Tibial artery (tissue), 4 donors: ENCODE measurements at regions not wholly inside any gene's neighbourhood (a gene's known extent, or its start where the extent isn't known, plus 50 kb on each side); places are given as distances from the start of the nearest gene placed in this dataset.

Experiments
- DNase-seq, 2 donors: peaks; one replicate each; pipeline ENCODE4 v3.0.0-alpha.2; 2019
- H3K27ac ChIP-seq, 2 donors: fragments of 200-600 bp; sonication (generic) in 1 of 2; 1 replicate in 1 of 2; 2 replicates in 1 of 2; pipeline ENCODE4 v1.5.1; 2018 to 2019; ENCODE audit warnings: mild to moderate bottlenecking in 1 of 2
- H3K27me3 ChIP-seq, 2 donors: fragments of 200-600 bp; sonication (generic) in 1 of 2; one replicate each; pipeline versions ENCODE4 v1.5.1 to v1.6.0; 2016 to 2019
- H3K36me3 ChIP-seq, 3 donors: fragments of 200-600 bp; sonication (generic) in 2 of 3; one replicate each; pipeline ENCODE4 v1.5.1; 2016 to 2019; ENCODE audit warnings: mild to moderate bottlenecking in 2 of 3
- H3K4me1 ChIP-seq, 4 donors: fragments of 200-600 bp; sonication (generic) in 2 of 4; 1 replicate in 3 of 4; 2 replicates in 1 of 4; pipeline ENCODE4 v1.5.1; 2016 to 2019
- H3K4me3 ChIP-seq, 2 donors: fragments of 200-600 bp; sonication (generic) in 1 of 2; 1 replicate in 1 of 2; 2 replicates in 1 of 2; pipeline ENCODE4 v1.5.1; 2018 to 2019; ENCODE audit warnings: mild to moderate bottlenecking in 2 of 2
- H3K9me3 ChIP-seq, 3 donors: fragments of 200-600 bp; sonication (generic) in 1 of 3; one replicate each; pipeline ENCODE4 v1.5.1; 2016 to 2019
- CTCF ChIP-seq, 2 experiments: fragments of 200-600 bp in 1 of 2; fragments of 450-650 bp in 1 of 2; IDR thresholded peaks; one replicate each; pipeline ENCODE4 v1.5.1; 2017 to 2019; ENCODE audit warnings: antibody characterized with exemption in 2 of 2, mild to moderate bottlenecking in 1 of 2, moderate library complexity in 1 of 2
- intact Hi-C: fragments of 100-400 bp; cut with DNase I; formaldehyde crosslinking; loops from one replicate; pipeline ENCODE4 v1.15.0; 2023; ENCODE audit warnings: low total_unique reads

- H3K4me3 ChIP-seq: no peak overlapping the region
- no peak for DNase-seq
- H3K9me3 ChIP-seq: no peaks in the 10 kb centered on the region
- no peak for TF ChIP-seq CTCF (IDR thresholded peaks at IDR 0.05)
- intact Hi-C loops: no loop called here
- no peaks in the 10 kb centered on the region for H3K36me3 ChIP-seq
- H3K27ac ChIP-seq: no peak overlapping the region
- H3K4me1 ChIP-seq: peaks cover 0 to 4% (median 0%) of the 10 kb centered on the region in 4 donors
- H3K27me3 ChIP-seq: no peaks in the 10 kb centered on the region
Measured at GRCh38 chr13:79736356-79736755, 255.4 kb downstream of the NDFIP2 start.

DNA sequence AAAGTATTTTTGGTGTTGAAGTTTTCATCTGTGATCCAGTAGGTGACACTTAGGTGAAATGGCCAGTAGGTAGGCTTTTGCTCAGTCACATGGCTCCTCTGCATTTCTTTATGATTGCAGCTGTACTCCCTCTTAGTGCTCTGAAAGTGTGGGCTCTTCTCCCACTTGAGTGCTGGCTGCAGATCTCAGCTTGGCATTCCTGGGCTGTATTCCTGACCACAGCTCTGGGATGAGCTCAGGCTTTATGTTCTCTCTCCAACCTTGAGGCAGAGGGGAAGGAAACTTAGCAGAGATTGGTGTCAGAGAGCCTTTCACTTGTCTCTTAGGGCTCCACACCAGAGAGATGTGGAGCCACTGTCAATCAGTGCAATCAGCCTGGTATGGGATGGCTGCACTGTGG, 254.3 kb downstream of the NDFIP2 start:
- Histone ChIP-seq H3K9me3 (no peaks in the 10 kb centered on the region), H3K27me3 (no peaks in the 10 kb centered on the region), H3K4me1 (no peaks in the 10 kb centered on the region), H3K4me3 (no peak overlapping the region), H3K36me3 (no peaks in the 10 kb centered on the region), H3K27ac (no peak overlapping the region)
- TF ChIP-seq CTCF (IDR thresholded peaks at IDR 0.05): no peak
- intact Hi-C loops: no loop called here
- no peak for DNase-seq

- no peaks in the 10 kb centered on the region for H3K27me3 ChIP-seq
- H3K4me1 ChIP-seq: peaks cover 0 to 9% (median 0%) of the 10 kb centered on the region in 4 donors
- intact Hi-C loops: no loop called here
- no peak for TF ChIP-seq CTCF (IDR thresholded peaks at IDR 0.05)
- no peak overlapping the region for H3K4me3 ChIP-seq
- H3K9me3 ChIP-seq: no peaks in the 10 kb centered on the region
- no peaks in the 10 kb centered on the region for H3K36me3 ChIP-seq
- no peak overlapping the region for H3K27ac ChIP-seq
- no peak for DNase-seq
Measured at GRCh38 chr13:79727086-79727485, 246.1 kb downstream of the NDFIP2 start.

DNA sequence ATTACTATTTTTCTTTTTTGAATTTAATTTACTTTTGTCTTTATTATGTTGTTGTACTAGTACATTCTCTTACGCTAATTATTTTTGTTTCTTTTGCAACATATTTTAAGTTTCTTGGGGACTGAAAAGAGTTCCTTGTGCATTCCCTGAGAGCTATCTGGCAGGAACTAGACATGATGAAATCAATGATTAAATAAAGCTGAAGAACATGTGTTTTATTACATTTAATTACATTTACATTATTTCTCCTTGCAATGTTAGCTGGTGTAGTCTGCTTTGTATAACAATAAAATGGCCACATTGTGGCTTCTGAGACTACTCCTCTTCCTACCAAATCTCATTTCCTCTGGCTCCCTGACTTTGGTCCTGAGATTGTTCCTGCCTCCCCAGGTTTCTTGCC, 244.9 kb downstream of the NDFIP2 start:
- no peak overlapping the region for H3K4me3 ChIP-seq
- H3K4me1 ChIP-seq: peaks cover 0 to 9% (median 0%) of the 10 kb centered on the region in 4 donors
- H3K9me3 ChIP-seq: no peaks in the 10 kb centered on the region
- TF ChIP-seq CTCF (IDR thresholded peaks at IDR 0.05): no peak
- H3K27ac ChIP-seq: no peak overlapping the region
- H3K36me3 ChIP-seq: no peaks in the 10 kb centered on the region
- no peaks in the 10 kb centered on the region for H3K27me3 ChIP-seq
- intact Hi-C loops: no loop called here
- no peak for DNase-seq

- H3K4me1 ChIP-seq: peaks cover 0 to 9% (median 0%) of the 10 kb centered on the region in 4 donors
- intact Hi-C loops: no loop called here
- no peak for DNase-seq
- no peaks in the 10 kb centered on the region for H3K9me3 ChIP-seq
- TF ChIP-seq CTCF (IDR thresholded peaks at IDR 0.05): no peak
- no peak overlapping the region for H3K27ac ChIP-seq
- no peaks in the 10 kb centered on the region for H3K36me3 ChIP-seq
- H3K4me3 ChIP-seq: no peak overlapping the region
- no peaks in the 10 kb centered on the region for H3K27me3 ChIP-seq
Measured at GRCh38 chr13:79724348-79725103, 243.6 kb downstream of the NDFIP2 start.
